ENCODE measurements at regions not wholly inside any gene's neighbourhood (a gene's known extent, or its start where the extent isn't known, plus 50 kb on each side); places are given as distances from the start of the nearest gene placed in this dataset.

DNA sequence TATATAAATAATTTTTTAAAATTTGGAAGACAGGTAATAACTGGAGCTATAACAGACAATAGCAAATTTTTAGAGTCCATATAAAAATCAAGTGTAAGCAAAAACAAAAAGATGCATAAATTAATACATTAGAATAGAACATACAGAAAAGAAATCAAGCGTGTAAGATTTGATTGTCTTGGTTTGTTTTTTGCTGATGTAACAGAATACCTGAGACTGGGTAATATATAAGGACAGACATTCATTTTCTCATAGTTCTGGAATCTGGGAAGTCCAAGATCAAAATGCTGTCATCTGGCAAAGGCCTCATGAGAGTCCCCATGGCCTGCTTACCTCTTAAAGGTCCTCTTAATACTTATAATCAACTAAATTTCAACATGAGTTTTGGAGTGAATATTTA lies 1010.1 kb downstream of the CDH18 start:
- DNase-seq (ENCODE audit: low read depth) = no peak

DNA sequence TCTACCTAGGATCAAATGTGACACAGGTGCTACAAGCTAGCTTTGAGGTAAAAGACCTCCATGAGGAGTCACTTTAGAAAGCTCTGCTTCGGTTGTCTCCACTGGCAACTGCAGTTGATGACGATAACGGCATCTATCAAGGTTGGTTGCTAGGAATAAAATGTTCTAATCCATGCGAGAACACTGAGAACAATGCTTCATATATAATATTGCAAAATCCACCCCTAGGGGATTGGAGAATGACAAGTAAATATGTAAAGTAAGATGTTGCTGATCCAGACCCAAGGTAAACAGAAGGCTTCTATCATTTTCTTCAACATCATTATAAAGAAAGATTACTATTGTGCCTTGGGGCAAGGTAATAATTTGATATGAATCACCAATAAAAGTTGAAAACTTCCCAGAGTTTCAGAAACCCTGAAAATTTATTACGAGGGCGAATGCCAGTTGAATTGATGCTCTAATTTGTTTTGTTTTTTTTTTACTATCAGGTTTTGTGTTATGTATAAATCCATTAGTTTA lies 1003.4 kb downstream of the CDH18 start:
- DNase-seq (ENCODE audit: low read depth) = no peak
- no peak overlapping the region for H3K4me3 ChIP-seq (ENCODE audit: low read depth, low read length)
- TF ChIP-seq, protein P1, sequence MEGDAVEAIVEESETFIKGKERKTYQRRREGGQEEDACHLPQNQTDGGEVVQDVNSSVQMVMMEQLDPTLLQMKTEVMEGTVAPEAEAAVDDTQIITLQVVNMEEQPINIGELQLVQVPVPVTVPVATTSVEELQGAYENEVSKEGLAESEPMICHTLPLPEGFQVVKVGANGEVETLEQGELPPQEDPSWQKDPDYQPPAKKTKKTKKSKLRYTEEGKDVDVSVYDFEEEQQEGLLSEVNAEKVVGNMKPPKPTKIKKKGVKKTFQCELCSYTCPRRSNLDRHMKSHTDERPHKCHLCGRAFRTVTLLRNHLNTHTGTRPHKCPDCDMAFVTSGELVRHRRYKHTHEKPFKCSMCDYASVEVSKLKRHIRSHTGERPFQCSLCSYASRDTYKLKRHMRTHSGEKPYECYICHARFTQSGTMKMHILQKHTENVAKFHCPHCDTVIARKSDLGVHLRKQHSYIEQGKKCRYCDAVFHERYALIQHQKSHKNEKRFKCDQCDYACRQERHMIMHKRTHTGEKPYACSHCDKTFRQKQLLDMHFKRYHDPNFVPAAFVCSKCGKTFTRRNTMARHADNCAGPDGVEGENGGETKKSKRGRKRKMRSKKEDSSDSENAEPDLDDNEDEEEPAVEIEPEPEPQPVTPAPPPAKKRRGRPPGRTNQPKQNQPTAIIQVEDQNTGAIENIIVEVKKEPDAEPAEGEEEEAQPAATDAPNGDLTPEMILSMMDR (IDR thresholded peaks at IDR 0.05; ENCODE audit: insufficient read depth, low read length) = no peak

More for the DNA sequence above, 1010.1 kb downstream of the CDH18 start:
- H3K4me3 ChIP-seq (ENCODE audit: low read depth, low read length) = no peak overlapping the region
- TF ChIP-seq, protein P1 (IDR thresholded peaks at IDR 0.05; ENCODE audit: insufficient read depth, low read length) = no peak

DNA sequence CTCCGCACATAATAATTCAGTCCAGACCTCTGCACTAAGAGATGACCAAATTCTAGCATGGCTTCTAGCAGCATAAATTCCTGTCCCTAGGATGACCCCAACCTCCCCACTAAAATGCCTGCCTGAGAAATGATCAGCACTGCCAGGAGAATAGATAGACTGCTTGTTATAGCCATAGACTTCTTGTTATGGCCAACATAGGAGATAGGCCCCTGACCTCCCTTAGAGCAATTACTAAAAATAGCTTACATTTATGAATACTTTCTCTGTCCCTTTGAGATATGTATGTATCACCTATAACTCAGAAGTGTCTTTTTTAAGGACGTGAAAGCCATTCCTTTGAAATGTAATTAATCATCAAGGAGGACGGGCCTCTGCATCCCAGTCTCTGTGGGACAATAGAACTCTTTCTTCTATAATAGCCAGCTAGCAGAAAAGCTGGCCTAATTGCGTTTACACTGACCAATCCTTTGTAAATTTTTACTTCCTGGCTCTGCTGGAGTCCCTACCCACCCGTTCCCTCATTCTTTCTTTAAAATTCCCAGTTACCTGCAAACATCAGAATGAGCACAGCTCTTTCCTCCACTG lies 1002.7 kb downstream of the CDH18 start:
- no peak for DNase-seq (ENCODE audit: low read depth)
- TF ChIP-seq, protein P1 (IDR thresholded peaks at IDR 0.05; ENCODE audit: insufficient read depth, low read length) = no peak

DNA sequence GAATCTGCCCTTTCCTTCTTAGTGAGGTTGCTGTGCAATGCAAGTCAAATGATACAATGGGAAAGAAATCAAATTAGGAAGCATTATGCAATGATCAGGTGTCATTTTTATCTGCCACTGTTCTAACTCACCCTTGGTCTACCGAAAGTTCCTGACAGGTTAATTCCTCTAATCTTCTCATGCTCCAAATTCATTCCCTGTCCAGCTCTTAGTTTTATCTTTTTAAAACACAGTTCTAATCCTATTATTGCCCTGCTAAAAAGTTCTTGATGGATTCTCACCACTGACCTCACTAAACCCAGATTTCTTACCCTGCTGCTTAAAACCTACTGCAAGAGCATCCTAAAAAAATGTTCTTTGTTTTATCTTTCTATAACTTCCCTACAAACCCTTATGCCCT lies 1000.9 kb downstream of the CDH18 start:
- TF ChIP-seq, protein P1 (IDR thresholded peaks at IDR 0.05; ENCODE audit: insufficient read depth, low read length) = no peak
- DNase-seq (ENCODE audit: low read depth) = no peak
- H3K4me3 ChIP-seq (ENCODE audit: low read depth, low read length) = no peak overlapping the region

More for the DNA sequence above, 1002.7 kb downstream of the CDH18 start:
- H3K4me3 ChIP-seq (ENCODE audit: low read depth, low read length) = no peak overlapping the region

DNA sequence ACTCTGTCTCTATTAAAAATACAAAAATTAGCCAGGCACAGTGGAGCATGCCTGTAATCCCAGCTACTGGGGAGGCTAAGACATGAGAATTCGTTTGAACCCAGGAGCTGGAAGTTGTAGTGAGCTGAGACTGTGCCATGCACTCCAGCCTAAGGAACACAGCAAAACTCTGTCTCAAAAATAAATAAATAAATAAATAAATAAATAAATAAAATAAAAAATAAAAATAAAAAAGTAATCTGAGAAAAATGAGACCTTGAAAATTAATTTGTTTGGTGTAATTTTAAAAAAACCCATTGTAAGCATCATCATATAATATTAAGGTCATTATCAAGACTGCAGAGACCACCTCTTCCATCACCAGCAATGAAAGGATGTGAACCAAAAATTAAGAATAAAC lies 997.1 kb downstream of the CDH18 start:
- no peak for DNase-seq (ENCODE audit: low read depth)
- H3K4me3 ChIP-seq (ENCODE audit: low read depth, low read length) = no peak overlapping the region
- TF ChIP-seq, protein P1 (IDR thresholded peaks at IDR 0.05; ENCODE audit: insufficient read depth, low read length) = no peak

DNA sequence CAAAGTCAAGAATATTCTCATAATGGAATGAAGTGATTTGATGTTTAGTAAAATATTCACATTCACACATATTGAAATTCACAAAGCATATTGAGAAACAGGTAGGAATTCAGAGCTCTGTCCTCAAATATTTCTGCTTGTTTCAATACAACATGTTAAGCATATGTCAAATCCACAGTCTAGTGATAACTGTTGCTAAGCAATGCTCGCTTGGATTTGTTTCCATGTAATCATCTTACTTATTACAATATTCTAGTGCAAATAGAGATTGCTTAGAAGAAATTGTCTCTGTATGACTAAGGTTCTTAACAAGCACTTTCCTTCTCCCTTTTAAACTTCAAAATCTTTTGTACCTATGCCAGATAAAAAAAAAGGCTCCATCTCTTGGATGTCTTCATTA lies 995.7 kb downstream of the CDH18 start:
- TF ChIP-seq, protein P1 (IDR thresholded peaks at IDR 0.05; ENCODE audit: insufficient read depth, low read length) = no peak
- DNase-seq (ENCODE audit: low read depth) = no peak
- H3K4me3 ChIP-seq (ENCODE audit: low read depth, low read length) = no peak overlapping the region

DNA sequence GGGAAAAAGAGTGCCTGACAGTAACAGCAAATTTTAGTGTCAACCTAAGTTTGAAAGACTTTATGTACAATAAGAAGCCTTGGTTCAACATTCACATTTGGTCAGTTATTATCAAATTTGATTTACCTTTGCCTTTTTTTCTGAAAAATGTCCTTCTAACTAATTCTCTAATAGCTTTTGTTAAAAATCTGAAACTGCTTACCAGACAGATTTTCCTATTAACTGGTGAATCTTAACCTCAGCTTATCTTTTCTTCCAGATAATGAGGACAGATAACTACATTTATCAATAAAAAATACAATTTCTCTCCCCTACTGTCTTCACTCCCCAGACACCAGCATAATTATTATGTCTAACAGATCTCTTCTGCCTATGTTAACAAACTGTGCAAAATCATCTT lies 988.5 kb downstream of the CDH18 start:
- TF ChIP-seq, protein P1 (IDR thresholded peaks at IDR 0.05; ENCODE audit: insufficient read depth, low read length) = no peak
- no peak for DNase-seq (ENCODE audit: low read depth)
- H3K4me3 ChIP-seq (ENCODE audit: low read depth, low read length) = no peak overlapping the region

Data from fibroblast of the aortic adventitia (primary cell).